HTR-8/SVneo (cell line): ENCODE measurements at regions not wholly inside any gene's neighbourhood (a gene's known extent, or its start where the extent isn't known, plus 50 kb on each side); places are given as distances from the start of the nearest gene placed in this dataset.

ENCODE experiments used
- DNase-seq: peaks from one replicate; pipeline ENCODE4 v3.0.0; 2011; ENCODE audit warnings: low spot score, mixed read lengths; ENCODE audit not compliant: insufficient read length
- FAIRE-seq: peaks from 2 replicates; lab custom pipeline; 2011; peaks lifted over from hg19 to GRCh38; lab: Jason Lieb, UNC

GRCh38 chr21:16504766-16505165 is 775.0 kb downstream of the USP25 start:
- no peak for DNase-seq
- FAIRE-seq, result no peak

DNA sequence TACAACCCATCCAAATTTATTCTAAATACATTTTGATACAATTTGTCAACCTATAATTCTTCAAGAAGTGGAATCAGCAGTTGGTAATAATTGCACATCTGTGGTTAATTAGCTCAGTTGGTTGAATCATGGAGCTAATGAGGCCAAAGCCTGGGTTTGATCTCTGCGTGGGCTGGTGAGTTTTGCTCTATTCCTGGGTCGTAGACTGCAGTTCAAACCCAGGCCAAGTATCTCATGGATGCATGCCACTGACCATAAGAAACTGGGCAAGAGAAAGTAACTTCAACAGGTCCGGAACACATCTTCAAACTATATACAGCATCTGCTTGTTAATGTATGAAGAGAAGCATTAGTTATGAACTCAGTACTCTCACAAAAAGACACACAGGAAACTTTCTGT is 779.7 kb downstream of the USP25 start:
- FAIRE-seq (no peak), DNase-seq (no peak)

DNA sequence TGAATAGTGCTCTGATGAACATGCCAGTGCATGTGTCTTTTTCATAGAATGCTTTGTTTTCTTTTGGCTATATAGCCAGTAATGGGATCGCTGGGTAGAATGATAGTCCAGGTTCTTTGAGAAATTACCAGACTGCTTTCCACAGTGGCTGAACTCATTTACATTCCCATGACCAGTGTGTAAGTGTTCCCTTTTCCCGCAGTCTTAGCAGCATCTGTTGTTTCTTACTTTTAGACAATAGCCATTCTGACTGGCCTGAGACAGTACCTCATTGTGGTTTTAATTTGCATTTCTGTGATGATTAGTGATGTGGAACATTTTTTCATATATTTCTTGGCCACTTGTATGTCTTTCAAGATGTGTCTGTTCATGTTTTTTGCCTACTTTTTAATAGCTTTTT is 784.5 kb downstream of the USP25 start:
- no peak for FAIRE-seq
- DNase-seq, result no peak

DNA sequence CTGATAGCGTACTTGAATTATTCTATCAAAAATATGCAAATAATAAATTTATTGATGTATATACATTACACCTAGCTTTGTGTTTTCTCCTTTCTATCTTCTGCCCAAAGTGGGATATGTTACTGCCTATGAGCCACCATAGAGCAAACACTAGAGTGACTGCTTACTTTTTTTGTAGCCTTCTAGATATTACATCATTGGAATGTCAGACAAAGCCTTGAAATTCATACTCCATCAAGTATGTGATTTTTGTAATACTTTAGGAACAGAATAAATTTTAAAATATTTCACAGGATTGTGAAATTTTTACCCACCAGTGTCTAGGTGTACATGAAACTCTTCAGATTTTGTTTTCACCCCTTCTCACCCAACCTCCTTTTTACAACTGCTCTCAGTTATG is 787.6 kb downstream of the USP25 start:
- DNase-seq, result no peak
- FAIRE-seq, result no peak

GRCh38 chr21:16519036-16519435 is 789.3 kb downstream of the USP25 start:
- FAIRE-seq, result no peak
- no peak for DNase-seq

DNA sequence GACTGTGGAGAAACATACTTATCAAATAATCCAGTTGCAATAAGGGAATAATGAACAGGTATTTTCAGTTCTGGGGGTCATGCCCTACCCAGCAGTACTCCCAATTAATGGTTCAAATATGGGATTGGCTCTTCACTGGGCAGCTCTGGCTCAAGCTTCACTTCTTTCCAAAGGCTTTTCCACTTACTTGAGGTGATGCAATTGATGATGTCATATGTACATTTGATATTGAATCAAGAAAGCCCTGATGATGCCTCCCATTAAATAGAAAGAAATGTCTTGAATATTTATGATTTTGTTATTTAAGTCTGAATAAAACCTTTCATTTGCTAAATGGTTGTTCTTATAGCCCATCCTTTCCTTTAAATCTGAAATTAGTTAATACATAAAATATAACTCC is 789.9 kb downstream of the USP25 start:
- DNase-seq (no peak), FAIRE-seq (no peak)

- no peak for FAIRE-seq
- DNase-seq, result no peak
Observed at GRCh38 chr21:16522548-16522947, 792.8 kb downstream of the USP25 start.

DNA sequence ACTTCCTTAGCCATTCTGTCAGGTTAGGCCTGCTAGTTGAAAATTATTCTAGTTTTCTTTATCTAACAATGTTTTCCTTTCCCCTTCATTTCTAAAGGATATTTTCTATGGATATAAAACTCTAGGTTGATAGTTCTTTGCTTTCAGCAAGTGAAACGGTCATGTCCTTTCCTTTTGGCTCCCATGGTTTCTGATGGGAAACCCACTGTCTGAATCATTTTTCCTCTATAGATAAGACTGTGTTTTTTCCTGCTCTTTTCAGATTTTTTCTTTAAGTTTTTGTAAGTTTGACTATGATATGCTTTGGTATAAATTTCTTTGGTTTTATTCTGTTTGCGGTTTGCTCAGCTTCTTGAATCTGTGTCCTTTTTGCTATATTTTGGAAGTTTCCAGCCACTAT is 800.9 kb downstream of the USP25 start:
- no peak for FAIRE-seq
- no peak for DNase-seq

DNA sequence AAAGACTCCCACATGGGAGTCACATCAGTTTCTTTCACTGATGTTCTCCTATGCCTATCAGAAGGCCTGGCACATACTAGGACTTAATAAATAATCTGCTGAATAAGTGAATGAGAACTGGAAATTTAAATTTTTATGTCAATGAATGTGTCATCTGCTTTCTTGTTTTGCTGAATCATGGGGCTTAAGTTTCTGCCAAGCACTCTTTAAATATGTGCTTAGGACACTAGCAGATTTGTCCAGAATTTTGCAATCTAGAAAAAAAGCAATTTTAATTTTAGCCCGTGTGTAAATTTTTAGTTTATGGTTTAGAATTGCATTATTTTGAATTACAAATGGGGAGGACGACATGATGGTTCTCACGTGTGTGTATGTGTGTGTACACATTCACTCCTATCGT is 803.1 kb downstream of the USP25 start:
- DNase-seq (no peak), FAIRE-seq (no peak)

DNA sequence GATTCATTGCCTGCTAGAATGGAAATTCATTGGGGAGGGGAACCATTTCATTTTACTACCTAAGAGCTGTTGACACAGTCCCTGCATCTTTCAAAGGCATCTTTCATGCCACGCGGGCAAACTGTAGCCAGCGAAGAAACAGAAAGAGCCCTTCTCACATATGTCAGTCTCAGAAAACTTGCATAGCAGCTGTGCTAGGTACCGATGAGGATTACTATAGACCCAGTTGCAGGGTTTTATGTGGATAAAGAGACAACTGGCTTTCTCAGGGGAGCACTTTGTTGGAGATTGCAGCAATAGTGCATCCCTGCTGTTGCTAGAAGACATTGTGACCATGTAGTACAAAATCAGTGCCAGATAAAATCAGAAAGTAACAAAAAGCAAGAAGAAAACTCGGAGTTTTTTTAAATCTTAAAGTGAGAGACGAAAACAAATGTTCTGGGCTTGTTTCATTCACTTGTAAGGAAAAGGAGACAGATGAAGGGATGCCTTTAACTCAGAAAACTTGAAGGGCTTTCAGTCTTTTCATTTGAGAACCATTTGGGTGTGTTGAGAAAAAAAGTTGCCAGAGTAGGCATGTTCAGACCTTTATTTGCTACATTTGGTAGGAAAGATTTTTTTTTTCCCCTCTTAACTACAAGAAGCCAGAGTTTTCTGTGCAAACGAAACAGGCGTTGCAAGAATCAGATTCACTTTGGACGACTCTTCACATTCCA is 804.1 kb downstream of the USP25 start:
- DNase-seq, result no peak
- FAIRE-seq, result no peak

DNA sequence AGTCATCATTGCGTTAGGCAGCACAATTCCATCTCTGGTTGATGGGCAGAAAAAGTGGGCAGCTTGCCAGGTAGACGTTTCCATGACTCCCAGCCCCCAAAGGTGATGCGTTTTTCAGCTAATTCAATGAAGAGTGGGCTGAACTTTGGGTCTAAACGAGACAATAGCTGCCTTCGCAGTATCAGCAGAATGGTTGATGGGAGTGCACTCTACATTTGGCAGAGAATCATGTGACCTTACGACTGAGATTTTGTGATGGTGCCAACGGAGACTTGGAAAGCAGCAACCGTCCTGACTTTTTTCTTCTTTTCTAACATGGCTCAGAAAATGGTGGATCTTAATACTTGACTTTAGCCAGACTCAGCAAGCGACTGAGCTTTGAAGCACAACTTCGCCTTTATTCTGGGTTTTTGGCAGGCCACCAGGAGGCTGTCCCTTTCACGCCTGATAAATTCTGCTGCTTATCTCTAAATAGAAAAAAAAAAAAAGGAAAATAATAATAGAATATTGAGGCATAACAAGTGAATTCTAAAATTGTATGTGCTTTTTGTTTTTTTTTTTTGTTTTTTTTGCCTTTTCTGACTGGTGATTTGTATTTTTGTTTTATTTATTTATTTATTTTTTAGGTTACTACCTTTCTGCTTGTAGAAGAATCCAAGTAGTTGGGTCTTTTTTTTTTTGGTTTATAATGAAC is 804.8 kb downstream of the USP25 start:
- no peak for DNase-seq
- FAIRE-seq, result no peak

- FAIRE-seq (no peak), DNase-seq (no peak)
Observed at GRCh38 chr21:16535102-16535422, 805.3 kb downstream of the USP25 start.

- no peak for FAIRE-seq
Observed at GRCh38 chr21:16535626-16536025, 805.8 kb downstream of the USP25 start.

GRCh38 chr21:16536140-16536539 is 806.4 kb downstream of the USP25 start:
- FAIRE-seq, result no peak
- DNase-seq, result no peak

More at GRCh38 chr21:16535626-16536025, 805.8 kb downstream of the USP25 start:
- no peak for DNase-seq

DNA sequence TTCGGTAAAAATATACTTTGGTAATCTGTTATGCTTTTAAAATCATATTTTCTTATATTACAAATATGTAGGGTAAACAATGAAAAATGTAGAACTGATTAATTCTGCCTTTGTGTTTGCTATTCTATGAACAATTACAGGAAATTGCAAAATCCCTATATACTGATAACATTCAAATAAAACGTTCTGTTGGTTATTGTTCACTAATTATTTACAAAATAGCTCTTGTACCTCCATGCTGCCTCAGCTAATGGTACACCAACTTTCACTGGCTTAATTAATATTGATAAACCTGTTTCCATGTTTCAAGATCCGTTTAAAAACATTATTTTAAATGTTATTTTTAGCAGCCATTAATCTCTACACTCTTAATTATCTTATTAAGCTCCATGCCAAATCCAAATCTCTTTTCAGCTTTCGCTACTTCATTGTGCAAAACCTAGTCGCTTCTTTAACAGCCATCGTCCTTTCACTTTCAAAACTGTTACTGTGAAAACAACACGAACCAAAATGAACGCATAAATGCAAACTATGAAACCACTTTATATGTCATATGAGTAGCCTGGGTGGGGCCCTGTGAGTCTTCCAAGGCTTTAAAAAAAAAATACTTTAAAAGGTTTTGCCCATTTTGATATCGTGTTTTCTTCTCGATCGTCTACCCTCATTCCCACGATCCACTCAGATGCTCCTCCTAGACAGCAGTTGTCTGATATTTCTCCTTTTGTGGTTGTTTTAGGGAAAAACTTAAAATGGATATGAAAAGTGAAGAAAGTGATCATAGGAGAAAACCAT is 807.1 kb downstream of the USP25 start:
- FAIRE-seq (no peak), DNase-seq (no peak)

- no peak for DNase-seq
- no peak for FAIRE-seq
Observed at GRCh38 chr21:16537501-16537900, 807.7 kb downstream of the USP25 start.

GRCh38 chr21:16538405-16538804 is 808.6 kb downstream of the USP25 start:
- DNase-seq, result no peak

GRCh38 chr21:16538936-16539440 is 809.2 kb downstream of the USP25 start:
- DNase-seq (no peak), FAIRE-seq (no peak)

More at GRCh38 chr21:16538405-16538804, 808.6 kb downstream of the USP25 start:
- no peak for FAIRE-seq

- no peak for FAIRE-seq
Observed at GRCh38 chr21:16540966-16541727, 811.4 kb downstream of the USP25 start.

DNA sequence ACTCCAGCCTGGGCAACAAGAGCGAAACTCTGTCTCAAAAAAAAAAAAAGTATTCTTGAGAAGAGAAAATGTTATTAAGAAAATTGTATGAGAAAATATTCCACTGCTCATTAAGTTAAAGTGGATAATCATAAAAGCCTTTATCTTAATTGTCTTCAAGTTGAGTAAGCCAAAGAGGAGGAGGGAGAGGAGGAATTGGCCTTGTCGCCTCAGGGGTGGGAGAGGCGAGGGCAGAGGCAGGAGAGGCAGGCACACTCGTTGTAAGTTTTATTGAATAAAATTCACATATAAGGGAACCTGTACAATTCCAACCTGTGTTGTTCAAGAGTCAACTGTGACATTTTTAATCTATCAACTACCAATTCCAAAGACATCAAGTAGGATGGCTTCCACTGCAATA is 820.3 kb downstream of the USP25 start:
- FAIRE-seq, result no peak
- DNase-seq, result no peak

More at GRCh38 chr21:16540966-16541727, 811.4 kb downstream of the USP25 start:
- no peak for DNase-seq
